Lung (tissue), 11 donors: ENCODE measurements at regions not wholly inside any gene's neighbourhood (a gene's known extent, or its start where the extent isn't known, plus 50 kb on each side); places are given as distances from the start of the nearest gene placed in this dataset.

ENCODE experiments used
- ATAC-seq: fragments of 200-7000 bp; cut with Tn5 transposase; one replicate; pipeline ENCODE4 v1.9.1; 2020; ENCODE audit warnings: moderate number of reproducible peaks; ENCODE audit not compliant: insufficient read depth, low FRiP score
- DNase-seq, 3 donors: peaks; one replicate each; pipeline ENCODE4 v3.0.0-alpha.2; 2013 to 2017
- H3K27ac ChIP-seq, 2 donors: one replicate each; pipeline ENCODE4 v1.5.1; 2013; ENCODE audit warnings: mild to moderate bottlenecking in 2 of 2, moderate library complexity in 2 of 2, control low read depth in 1 of 2, inconsistent platforms in 1 of 2, low read depth in 1 of 2, low read length in 1 of 2
- H3K27me3 ChIP-seq, 3 donors: one replicate each; pipeline ENCODE4 v1.5.1; 2013; ENCODE audit warnings: low read length in 2 of 3; ENCODE audit not compliant: control insufficient read depth in 3 of 3, insufficient read depth in 3 of 3
- H3K36me3 ChIP-seq, 4 donors: one replicate each; pipeline ENCODE4 v1.5.1; 2013; ENCODE audit warnings: low read length in 4 of 4, mild to moderate bottlenecking in 1 of 4, moderate library complexity in 1 of 4; ENCODE audit not compliant: control insufficient read depth in 4 of 4, insufficient read depth in 4 of 4
- H3K4me1 ChIP-seq, 5 donors: one replicate each; pipeline ENCODE4 v1.5.1; 2013; ENCODE audit warnings: low read length in 5 of 5, mild to moderate bottlenecking in 2 of 5, moderate library complexity in 1 of 5; ENCODE audit not compliant: control insufficient read depth in 5 of 5, insufficient read depth in 5 of 5
- H3K4me3 ChIP-seq: one replicate; pipeline ENCODE4 v1.5.1; 2013; ENCODE audit warnings: mild to moderate bottlenecking, control low read depth, moderate library complexity
- H3K9ac ChIP-seq, 2 donors: one replicate each; pipeline ENCODE4 v1.5.1; 2013; ENCODE audit warnings: low read length in 2 of 2, control low read depth in 1 of 2; ENCODE audit not compliant: insufficient read depth in 1 of 2
- H3K9me3 ChIP-seq, 4 donors: one replicate each; pipeline ENCODE4 v1.5.1; 2013; ENCODE audit warnings: low read length in 3 of 4, mild to moderate bottlenecking in 1 of 4, moderate library complexity in 1 of 4; ENCODE audit not compliant: control insufficient read depth in 4 of 4, insufficient read depth in 3 of 4
- WGBS, 2 donors: extraction: QIAGEN DNeasy Blood & Tissue Kit; methylation state at CpG; one replicate each; pipeline ENCODE4 v1.1.7; 2013; 5-methylcytosine and 5-hydroxymethylcytosine counted together
- TF ChIP-seq, protein P1 (sequence below): IDR thresholded peaks from 2 replicates; pipeline ENCODE4 v1.5.1; 2012; ENCODE audit warnings: mild to moderate bottlenecking; ENCODE audit errors: control extremely low read depth, extremely low read depth
- donor health status: control.
- donor health status: control.
- donor health status: Bipolar disorder and iron deficiency.
- donor health status: healthy.
- donor health status: DM: yes; HTN: yes; CAD: no.

DNA sequence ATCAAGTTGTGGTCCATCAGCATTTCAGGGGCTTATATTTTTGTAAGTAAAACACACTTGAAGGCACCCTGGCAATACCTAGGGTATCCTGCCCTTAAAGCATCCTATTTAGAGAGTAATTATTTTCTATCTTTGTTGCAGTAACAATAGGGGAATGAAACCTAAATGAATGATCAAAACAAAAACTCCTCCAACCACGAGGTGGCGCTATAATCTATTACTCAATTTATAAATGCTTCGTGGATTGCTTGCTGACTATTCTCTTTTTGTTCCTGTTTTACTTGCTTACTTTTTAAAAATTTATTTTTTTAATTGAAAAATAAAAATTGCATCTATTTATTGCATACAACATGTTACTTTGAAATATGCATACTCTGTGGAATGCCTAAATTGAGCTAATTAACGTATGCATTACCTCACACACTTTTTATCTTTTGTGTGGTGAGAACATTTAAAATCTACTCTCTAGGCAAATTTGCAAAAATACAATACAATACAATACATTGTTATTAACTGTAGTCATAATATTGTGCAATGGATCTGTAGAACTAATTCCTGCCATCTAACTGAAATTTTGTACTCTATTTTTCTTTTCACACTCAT lies 147.7 kb upstream of the BMPER start:
- DNase-seq (peak in 2 of 3 donors; percentile 58 to 66), ATAC-seq (no peak)
- H3K27me3 ChIP-seq: no peaks in the 10 kb centered on the region
- H3K4me1 ChIP-seq: peaks cover 0 to 19% (median 2%) of the 10 kb centered on the region in 5 donors
- H3K36me3 ChIP-seq: no peaks in the 10 kb centered on the region
- no peak overlapping the region for H3K27ac ChIP-seq
- TF ChIP-seq, protein P1, sequence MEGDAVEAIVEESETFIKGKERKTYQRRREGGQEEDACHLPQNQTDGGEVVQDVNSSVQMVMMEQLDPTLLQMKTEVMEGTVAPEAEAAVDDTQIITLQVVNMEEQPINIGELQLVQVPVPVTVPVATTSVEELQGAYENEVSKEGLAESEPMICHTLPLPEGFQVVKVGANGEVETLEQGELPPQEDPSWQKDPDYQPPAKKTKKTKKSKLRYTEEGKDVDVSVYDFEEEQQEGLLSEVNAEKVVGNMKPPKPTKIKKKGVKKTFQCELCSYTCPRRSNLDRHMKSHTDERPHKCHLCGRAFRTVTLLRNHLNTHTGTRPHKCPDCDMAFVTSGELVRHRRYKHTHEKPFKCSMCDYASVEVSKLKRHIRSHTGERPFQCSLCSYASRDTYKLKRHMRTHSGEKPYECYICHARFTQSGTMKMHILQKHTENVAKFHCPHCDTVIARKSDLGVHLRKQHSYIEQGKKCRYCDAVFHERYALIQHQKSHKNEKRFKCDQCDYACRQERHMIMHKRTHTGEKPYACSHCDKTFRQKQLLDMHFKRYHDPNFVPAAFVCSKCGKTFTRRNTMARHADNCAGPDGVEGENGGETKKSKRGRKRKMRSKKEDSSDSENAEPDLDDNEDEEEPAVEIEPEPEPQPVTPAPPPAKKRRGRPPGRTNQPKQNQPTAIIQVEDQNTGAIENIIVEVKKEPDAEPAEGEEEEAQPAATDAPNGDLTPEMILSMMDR: no peak
- no peak overlapping the region for H3K9ac ChIP-seq
- H3K9me3 ChIP-seq: no peaks in the 10 kb centered on the region
- H3K4me3 ChIP-seq: no peak overlapping the region
- 23 to 25% methylated on average over 4 of the region's 4 CpGs for WGBS, 2 donors

DNA sequence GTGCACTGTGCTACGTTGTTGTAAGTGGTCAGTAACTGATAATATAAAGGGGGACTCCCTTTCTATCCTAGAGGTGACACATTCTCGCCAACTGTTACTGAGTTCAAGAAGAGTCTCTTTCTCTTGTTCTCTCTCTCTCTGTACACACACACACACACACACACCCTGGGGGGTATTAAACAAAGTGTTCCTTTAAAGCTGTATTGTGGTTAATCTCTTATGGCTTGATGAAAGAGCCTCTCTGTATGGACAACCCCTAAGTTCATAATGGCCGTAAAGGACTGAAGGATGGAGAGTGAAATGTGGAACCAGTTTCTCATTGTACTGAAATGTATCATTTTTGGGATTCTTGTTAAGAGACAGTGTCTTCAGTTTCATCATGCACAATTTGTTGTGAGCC lies 145.2 kb upstream of the BMPER start:
- ATAC-seq: no peak

DNA sequence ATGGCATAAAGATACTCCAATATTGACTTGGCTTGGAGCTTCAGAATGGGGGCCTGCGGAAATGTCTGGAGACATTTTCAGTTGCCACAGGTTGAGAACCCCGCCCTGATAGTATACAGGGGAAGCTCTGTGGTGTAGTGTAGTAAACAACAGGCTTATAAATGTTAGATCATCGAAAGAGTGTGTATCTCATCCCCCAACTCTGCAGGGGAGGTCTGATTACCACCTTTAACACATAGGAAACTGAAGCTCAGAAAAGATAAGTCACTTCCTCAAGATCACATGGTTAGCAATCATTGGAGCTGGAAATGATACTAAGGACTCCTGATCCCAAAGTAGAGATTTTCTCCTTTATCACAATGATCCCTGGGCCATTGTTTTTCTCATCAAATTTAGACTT lies 144.5 kb upstream of the BMPER start:
- 60 to 70% methylated on average over 3 of the region's 3 CpGs for whole genome bisulfite sequencing, 2 donors
- H3K9me3 ChIP-seq: no peaks in the 10 kb centered on the region
- no peak overlapping the region for H3K27ac ChIP-seq

More for the DNA sequence above, 145.2 kb upstream of the BMPER start:
- no peak overlapping the region for H3K27ac ChIP-seq
- no peaks in the 10 kb centered on the region for H3K9me3 ChIP-seq
- TF ChIP-seq, protein P1: no peak
- no peak overlapping the region for H3K4me3 ChIP-seq
- H3K36me3 ChIP-seq: no peaks in the 10 kb centered on the region
- H3K4me1 ChIP-seq: peaks cover 0 to 26% (median 5%) of the 10 kb centered on the region in 5 donors
- H3K27me3 ChIP-seq: no peaks in the 10 kb centered on the region
- no peak overlapping the region for H3K9ac ChIP-seq
- no peak for DNase-seq
- WGBS, 2 donors: 93 to 96% methylated on average over 3 of the region's 3 CpGs

More for the DNA sequence above, 144.5 kb upstream of the BMPER start:
- H3K4me1 ChIP-seq: peaks cover 0 to 22% (median 2%) of the 10 kb centered on the region in 5 donors
- DNase-seq (no peak), ATAC-seq (no peak)
- H3K4me3 ChIP-seq: no peak overlapping the region
- H3K9ac ChIP-seq: no peak overlapping the region
- no peaks in the 10 kb centered on the region for H3K36me3 ChIP-seq
- H3K27me3 ChIP-seq: no peaks in the 10 kb centered on the region
- TF ChIP-seq, protein P1: no peak
